ENCODE measurements at regions not wholly inside any gene's neighbourhood (a gene's known extent, or its start where the extent isn't known, plus 50 kb on each side); places are given as distances from the start of the nearest gene placed in this dataset.
"Not testable (repeated sequence)": the region's sequence is repeated elsewhere in the genome, so short reads cannot be mapped to it uniquely, and the experiment has no call there.

GRCh38 chr7:81842361-81842760 is 72.5 kb upstream of the HGF start:
- intact Hi-C loops (cut with micrococcal nuclease): no loop called here
- DNase-seq (no peak), ATAC-seq (no peak)

GRCh38 chr7:81839708-81840369 is 70.0 kb upstream of the HGF start:
- DNase-seq (no peak), ATAC-seq (no peak)
- intact Hi-C loops (cut with micrococcal nuclease): no loop called here

GRCh38 chr7:81833401-81833800 is 63.6 kb upstream of the HGF start:
- intact Hi-C loops (cut with micrococcal nuclease): no loop called here
- no peak for ATAC-seq
- no peak for DNase-seq

- intact Hi-C loops (cut with micrococcal nuclease): no loop called here
- DNase-seq (no peak), ATAC-seq (no peak)
These were observed 62.0 kb upstream of the HGF start for GRCh38 chr7:81831883-81832282.

GRCh38 chr7:81829511-81829910 is 59.7 kb upstream of the HGF start:
- ATAC-seq; intact Hi-C loops (cut with micrococcal nuclease); DNase-seq: not testable (repeated sequence)

GRCh38 chr7:81822811-81823210 is 53.0 kb upstream of the HGF start:
- intact Hi-C loops (cut with micrococcal nuclease): no loop called here
- ATAC-seq (no peak), DNase-seq (no peak)

GRCh38 chr7:81819861-81820260 is 50.0 kb upstream of the HGF start:
- ATAC-seq (no peak), DNase-seq (no peak)
- intact Hi-C loops (cut with micrococcal nuclease): no loop called here

Measured in left ventricle myocardium superior (tissue), 1 donor.